ENCODE measurements at regions not wholly inside any gene's neighbourhood (a gene's known extent, or its start where the extent isn't known, plus 50 kb on each side); places are given as distances from the start of the nearest gene placed in this dataset.

- DNase-seq (ENCODE audit: low spot score): no peak
Observed at GRCh38 chr22:48578138-48579042, 1249.3 kb downstream of the BRD1 start.

GRCh38 chr22:48577691-48578090 is 1250.0 kb downstream of the BRD1 start:
- no peak for DNase-seq (ENCODE audit: low spot score)

GRCh38 chr22:48577014-48577690 is 1250.5 kb downstream of the BRD1 start:
- DNase-seq (ENCODE audit: low spot score): no peak

- no peak for DNase-seq (ENCODE audit: low spot score)
Observed at GRCh38 chr22:48576333-48577013, 1251.2 kb downstream of the BRD1 start.

GRCh38 chr22:48575618-48576332 is 1251.9 kb downstream of the BRD1 start:
- DNase-seq (ENCODE audit: low spot score): no peak

GRCh38 chr22:48574776-48575617 is 1252.7 kb downstream of the BRD1 start:
- peak; percentile 28 for DNase-seq (ENCODE audit: low spot score)

- no peak for DNase-seq (ENCODE audit: low spot score)
Observed at GRCh38 chr22:48573766-48574165, 1253.9 kb downstream of the BRD1 start.

- DNase-seq (ENCODE audit: low spot score): no peak
Observed at GRCh38 chr22:48572951-48573350, 1254.7 kb downstream of the BRD1 start.

- DNase-seq (ENCODE audit: low spot score): no peak
Observed at GRCh38 chr22:48570912-48571311, 1256.8 kb downstream of the BRD1 start.

GRCh38 chr22:48569476-48570233 is 1258.0 kb downstream of the BRD1 start:
- DNase-seq (ENCODE audit: low spot score): no peak

- DNase-seq (ENCODE audit: low spot score): no peak
Observed at GRCh38 chr22:48568736-48569330, 1258.8 kb downstream of the BRD1 start.

GRCh38 chr22:48567213-48567975 is 1260.3 kb downstream of the BRD1 start:
- peak; percentile 65 for DNase-seq (ENCODE audit: low spot score)

- DNase-seq (ENCODE audit: low spot score): peak; percentile 32
Observed at GRCh38 chr22:48566741-48567140, 1260.9 kb downstream of the BRD1 start.

- DNase-seq (ENCODE audit: low spot score): no peak
Observed at GRCh38 chr22:48565901-48566501, 1261.7 kb downstream of the BRD1 start.

- no peak for DNase-seq (ENCODE audit: low spot score)
Observed at GRCh38 chr22:48564995-48565394, 1262.7 kb downstream of the BRD1 start.

- DNase-seq (ENCODE audit: low spot score): no peak
Observed at GRCh38 chr22:48563966-48564330, 1263.7 kb downstream of the BRD1 start.

GRCh38 chr22:48563118-48563965 is 1264.3 kb downstream of the BRD1 start:
- DNase-seq (ENCODE audit: low spot score): no peak

- no peak for DNase-seq (ENCODE audit: low spot score)
Observed at GRCh38 chr22:48561676-48562075, 1266.0 kb downstream of the BRD1 start.
